Skeletal muscle cell (primary cell): ENCODE measurements at regions not wholly inside any gene's neighbourhood (a gene's known extent, or its start where the extent isn't known, plus 50 kb on each side); places are given as distances from the start of the nearest gene placed in this dataset.

ENCODE experiments used
- DNase-seq: peaks from one replicate; pipeline ENCODE4 v3.0.0-alpha.2; 2010; ENCODE audit warnings: low read depth
- H3K4me3 ChIP-seq: 2 replicates; pipeline ENCODE4 v1.5.1; 2011; ENCODE audit warnings: low read depth, mild to moderate bottlenecking, control low read depth, low read length, moderate library complexity

DNA sequence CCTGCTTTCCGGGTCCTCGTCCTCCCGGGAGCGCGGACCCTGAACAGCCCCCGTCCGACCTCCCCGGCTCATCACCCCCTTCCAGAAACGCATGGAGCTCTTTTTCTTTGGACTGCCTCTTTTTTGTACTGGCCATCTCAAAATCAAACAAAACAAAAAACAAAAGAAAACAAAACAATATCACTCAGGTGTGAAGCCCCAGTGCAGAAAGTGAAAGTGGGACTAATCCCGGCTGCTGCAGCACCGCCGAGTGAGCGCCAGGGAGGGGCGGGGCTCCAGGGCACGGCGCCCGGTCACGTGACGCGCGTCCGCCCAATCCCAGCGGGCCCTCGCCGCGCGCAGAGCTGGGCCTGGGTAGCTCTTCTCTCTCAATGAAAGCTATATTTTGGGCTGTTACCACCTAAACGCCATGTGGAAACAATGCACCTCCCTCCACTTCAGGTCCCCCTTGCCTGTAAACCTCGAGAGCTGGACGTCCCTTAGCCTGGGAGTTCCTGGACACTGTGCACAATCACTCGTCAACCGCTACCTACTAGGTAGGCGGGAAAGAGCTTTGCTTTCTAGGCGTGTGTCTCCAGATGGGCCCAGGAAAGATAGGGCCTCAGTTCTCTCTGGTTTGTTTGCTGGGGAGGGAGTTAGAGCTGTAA lies 93.7 kb upstream of the PRDM1 start:
- DNase-seq = peak; percentile 38
- peak overlapping the region; percentile 75 for H3K4me3 ChIP-seq

DNA sequence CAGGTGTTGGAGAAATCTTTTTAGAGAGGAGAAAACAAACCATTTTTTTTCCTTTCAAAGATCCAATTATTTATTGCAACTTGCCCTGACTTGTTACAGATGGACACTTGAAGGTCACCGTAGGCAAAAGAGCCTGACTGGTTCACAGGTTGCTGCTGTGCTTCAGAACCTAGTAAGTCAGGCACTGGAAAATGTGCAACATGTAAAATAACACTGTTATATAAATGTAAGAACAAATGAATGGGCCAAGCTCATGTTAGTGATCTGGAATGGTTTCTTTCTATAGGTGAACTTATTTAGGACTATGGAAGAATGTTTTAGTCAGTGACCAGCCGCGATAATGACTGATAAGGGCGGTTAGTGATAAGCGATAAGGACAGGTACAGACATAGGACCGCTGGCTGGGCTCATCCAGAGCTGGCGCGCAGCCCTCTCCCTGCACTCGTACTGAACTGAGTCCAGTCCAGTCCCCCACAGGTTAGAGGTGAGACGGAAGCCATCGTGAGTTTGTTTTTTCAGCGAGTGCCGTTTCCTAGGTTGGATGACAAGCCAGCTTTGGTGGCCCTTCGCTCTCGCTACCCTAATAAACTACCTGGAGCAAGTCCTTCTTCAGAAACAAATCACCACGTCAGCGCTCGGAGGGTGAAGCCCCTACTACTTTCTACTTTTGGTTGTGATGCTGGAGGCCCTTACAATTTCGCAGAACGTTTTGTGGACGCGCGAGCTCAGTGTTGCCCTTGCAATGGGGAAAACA lies 94.4 kb upstream of the PRDM1 start:
- H3K4me3 ChIP-seq = peak overlapping the region; percentile 75
- no peak for DNase-seq

- DNase-seq = no peak
Measured at GRCh38 chr6:105990151-105990550, 96.0 kb upstream of the PRDM1 start.

GRCh38 chr6:105988812-105989577 lies 97.1 kb upstream of the PRDM1 start:
- H3K4me3 ChIP-seq = no peak overlapping the region
- DNase-seq = no peak

More at GRCh38 chr6:105990151-105990550, 96.0 kb upstream of the PRDM1 start:
- H3K4me3 ChIP-seq = no peak overlapping the region

GRCh38 chr6:105988321-105988720 lies 97.8 kb upstream of the PRDM1 start:
- H3K4me3 ChIP-seq = no peak overlapping the region
- DNase-seq = no peak

- DNase-seq = no peak
- H3K4me3 ChIP-seq = no peak overlapping the region
Measured at GRCh38 chr6:105987516-105987915, 98.6 kb upstream of the PRDM1 start.

- no peak for DNase-seq
- H3K4me3 ChIP-seq = no peak overlapping the region
Measured at GRCh38 chr6:105986998-105987397, 99.1 kb upstream of the PRDM1 start.

DNA sequence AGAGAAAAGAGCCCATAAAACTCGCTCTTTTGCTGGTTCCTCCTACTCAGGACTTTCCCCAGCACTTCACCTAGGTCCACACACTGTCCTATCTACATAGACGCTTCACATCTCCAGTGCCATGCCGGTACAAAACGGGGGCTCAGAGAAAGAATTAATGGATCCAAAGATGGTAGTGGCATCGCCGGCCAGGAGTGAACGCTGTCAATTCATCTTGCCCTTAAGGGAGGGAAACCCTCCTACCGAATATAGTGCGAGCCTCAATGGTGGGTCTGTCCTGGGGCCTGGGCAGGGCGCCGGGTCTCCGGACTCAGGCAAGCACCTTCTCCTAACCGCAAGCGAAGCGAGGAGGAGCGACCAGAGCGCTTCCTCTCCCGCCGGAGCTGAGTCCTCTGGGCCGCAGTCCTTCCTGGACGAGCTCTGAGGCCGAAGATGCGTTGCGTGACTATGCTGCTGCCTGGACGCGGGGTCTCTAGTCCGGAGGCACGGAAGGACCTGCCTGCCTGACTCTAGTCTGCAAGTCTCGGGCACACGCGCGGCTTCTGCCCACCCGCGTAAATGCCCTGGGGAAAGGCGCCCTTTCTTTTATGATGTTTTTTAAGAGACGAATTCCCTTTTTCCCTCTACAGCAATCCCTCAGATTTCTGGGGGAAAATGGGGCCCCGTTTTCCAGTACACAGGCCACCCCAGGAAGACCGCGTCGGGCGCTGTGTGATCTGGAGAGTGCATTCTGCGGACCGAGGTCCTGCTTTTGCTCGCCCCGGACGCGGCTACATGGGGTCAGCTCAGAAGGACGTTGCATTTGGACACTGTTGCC lies 100.1 kb upstream of the PRDM1 start:
- H3K4me3 ChIP-seq = peak overlapping the region; percentile 12
- DNase-seq = no peak

DNA sequence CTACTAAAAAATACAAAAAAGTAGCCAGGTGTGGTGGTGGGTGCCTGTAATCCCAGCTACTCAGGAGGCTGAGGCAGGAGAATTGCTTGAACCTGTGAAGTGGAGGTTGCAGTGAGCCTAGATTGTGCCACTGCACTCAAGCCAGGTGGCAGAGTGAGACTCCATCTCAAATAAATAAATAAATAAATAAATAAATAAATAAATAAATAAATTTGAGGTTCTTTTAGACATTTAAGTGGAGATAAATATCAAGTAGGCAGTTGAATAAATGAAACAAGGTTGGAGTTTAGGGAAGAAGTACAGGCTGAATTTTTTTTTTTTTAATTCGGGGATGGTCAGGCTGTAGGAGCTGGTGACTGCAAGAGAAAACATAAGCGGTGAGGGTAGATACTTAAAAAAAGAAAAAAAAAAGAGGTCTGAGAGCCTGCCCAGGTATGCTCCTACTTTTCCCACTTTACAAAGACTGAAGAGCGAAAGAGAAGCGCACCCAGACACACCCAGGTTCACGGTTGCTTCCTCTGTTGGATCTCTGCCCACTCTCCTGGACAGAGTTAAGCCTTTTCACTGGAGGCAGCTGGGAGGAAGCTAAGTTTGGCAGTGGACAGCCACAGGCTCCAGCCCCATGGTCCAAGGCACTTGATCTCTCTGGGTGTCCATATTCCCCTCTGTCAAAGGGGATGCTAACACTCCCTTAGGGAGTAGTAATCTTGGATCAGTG lies 100.9 kb upstream of the PRDM1 start:
- no peak overlapping the region for H3K4me3 ChIP-seq
- DNase-seq = no peak

DNA sequence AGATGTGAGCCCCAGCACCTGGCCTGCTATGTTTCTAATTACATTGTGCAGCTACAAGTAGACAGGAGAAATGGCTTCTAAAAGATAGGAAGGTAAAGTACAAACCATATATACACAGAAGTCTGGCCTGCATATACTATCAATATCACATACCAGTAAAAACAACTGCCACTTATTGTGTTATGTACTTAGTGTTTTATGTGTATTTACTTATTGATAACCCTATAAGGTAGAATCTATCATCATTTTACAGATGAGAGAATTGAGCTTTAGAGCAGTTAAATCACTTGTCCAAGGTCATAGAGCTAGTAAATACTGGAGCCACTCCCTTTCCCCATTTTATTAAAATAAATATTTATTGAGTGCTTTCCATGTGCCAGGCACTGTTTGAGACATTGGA lies 102.4 kb upstream of the PRDM1 start:
- H3K4me3 ChIP-seq = no peak overlapping the region
- DNase-seq = no peak

- H3K4me3 ChIP-seq = no peak overlapping the region
- DNase-seq = no peak
Measured at GRCh38 chr6:105982761-105983540, 103.2 kb upstream of the PRDM1 start.

GRCh38 chr6:105981888-105982358 lies 104.2 kb upstream of the PRDM1 start:
- H3K4me3 ChIP-seq = no peak overlapping the region
- DNase-seq = no peak

GRCh38 chr6:105981002-105981887 lies 104.9 kb upstream of the PRDM1 start:
- no peak for DNase-seq
- peak overlapping the region; percentile 41 for H3K4me3 ChIP-seq

DNA sequence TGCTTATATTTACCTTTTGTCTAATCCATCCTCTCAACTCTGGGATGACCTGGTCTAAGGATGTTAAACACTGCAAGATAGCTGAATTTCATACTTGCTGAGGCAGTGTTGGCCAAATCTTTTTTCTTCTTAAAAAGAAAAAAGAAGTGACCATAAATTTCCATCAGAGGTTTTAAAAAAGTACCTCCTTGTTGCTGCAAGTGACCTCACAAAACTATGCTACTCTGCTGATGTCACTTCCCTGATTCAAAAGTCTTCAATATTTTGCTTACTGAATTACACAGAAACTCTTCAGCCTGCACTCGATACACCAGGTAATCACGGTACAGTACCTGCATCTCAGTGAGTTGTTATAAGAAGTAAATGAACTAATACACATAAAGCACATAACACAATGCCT lies 107.2 kb upstream of the PRDM1 start:
- no peak for DNase-seq

GRCh38 chr6:105977934-105978504 lies 108.1 kb upstream of the PRDM1 start:
- H3K4me3 ChIP-seq = no peak overlapping the region
- DNase-seq = no peak

More for the DNA sequence above, 107.2 kb upstream of the PRDM1 start:
- no peak overlapping the region for H3K4me3 ChIP-seq

GRCh38 chr6:105974986-105975385 lies 111.2 kb upstream of the PRDM1 start:
- H3K4me3 ChIP-seq = no peak overlapping the region
- DNase-seq = no peak

DNA sequence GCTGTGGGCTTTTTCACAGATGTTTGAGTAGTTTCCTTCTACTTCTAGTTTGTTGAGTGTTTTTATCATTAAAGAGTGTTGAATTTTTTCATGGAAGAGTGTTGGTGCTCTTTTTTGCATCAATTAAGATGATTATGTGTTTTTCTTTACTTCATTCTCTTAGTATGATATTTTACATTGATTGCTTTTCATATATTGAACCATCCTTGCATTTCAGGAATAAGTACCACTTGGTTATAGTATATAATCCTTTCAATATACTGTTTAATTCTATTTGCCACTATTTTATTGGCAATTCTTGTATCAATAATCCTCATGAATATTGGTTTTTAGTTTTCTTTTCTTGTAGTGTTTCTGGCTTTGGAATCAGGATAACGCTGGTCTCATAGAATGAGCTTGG lies 113.7 kb upstream of the PRDM1 start:
- no peak overlapping the region for H3K4me3 ChIP-seq
- DNase-seq = no peak
